DOHH2 (cell line): ENCODE measurements at regions not wholly inside any gene's neighbourhood (a gene's known extent, or its start where the extent isn't known, plus 50 kb on each side); places are given as distances from the start of the nearest gene placed in this dataset.

Experiments
- EZH2phosphoT487 ChIP-seq: fragments of 200-600 bp; sonication (generic); IDR thresholded peaks from 2 replicates; pipeline ENCODE4 v1.6.1; 2017; ENCODE audit warnings: borderline replicate concordance, mild to moderate bottlenecking, antibody characterized with exemption, low read length, moderate library complexity, mixed read lengths
- TF ChIP-seq, protein P1 (sequence below): fragments of 200-600 bp; sonication (generic); IDR thresholded peaks from one replicate; pipeline ENCODE4 v1.5.1; 2014; ENCODE audit warnings: antibody characterized with exemption, mild to moderate bottlenecking, low read depth, low read length; ENCODE audit not compliant: poor library complexity, severe bottlenecking

- no peak for TF ChIP-seq EZH2phosphoT487
- TF ChIP-seq, protein P1, sequence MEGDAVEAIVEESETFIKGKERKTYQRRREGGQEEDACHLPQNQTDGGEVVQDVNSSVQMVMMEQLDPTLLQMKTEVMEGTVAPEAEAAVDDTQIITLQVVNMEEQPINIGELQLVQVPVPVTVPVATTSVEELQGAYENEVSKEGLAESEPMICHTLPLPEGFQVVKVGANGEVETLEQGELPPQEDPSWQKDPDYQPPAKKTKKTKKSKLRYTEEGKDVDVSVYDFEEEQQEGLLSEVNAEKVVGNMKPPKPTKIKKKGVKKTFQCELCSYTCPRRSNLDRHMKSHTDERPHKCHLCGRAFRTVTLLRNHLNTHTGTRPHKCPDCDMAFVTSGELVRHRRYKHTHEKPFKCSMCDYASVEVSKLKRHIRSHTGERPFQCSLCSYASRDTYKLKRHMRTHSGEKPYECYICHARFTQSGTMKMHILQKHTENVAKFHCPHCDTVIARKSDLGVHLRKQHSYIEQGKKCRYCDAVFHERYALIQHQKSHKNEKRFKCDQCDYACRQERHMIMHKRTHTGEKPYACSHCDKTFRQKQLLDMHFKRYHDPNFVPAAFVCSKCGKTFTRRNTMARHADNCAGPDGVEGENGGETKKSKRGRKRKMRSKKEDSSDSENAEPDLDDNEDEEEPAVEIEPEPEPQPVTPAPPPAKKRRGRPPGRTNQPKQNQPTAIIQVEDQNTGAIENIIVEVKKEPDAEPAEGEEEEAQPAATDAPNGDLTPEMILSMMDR = no peak
These were observed 358.2 kb downstream of the KIF16B start for GRCh38 chr20:16215041-16215440.
